Prostate gland (tissue), 2 donors: ENCODE measurements at regions not wholly inside any gene's neighbourhood (a gene's known extent, or its start where the extent isn't known, plus 50 kb on each side); places are given as distances from the start of the nearest gene placed in this dataset.

ENCODE experiments used
- CTCF ChIP-seq, 4 experiments: fragments of 200-600 bp in 2 of 4; fragments of 450-650 bp in 2 of 4; sonication (generic) in 2 of 4; IDR thresholded peaks; 1 replicate in 3 of 4; 2 replicates in 1 of 4; pipeline ENCODE4 v1.5.1; 2016 to 2019; ENCODE audit warnings: antibody characterized with exemption in 4 of 4, mild to moderate bottlenecking in 2 of 4, moderate library complexity in 2 of 4
- POLR2A ChIP-seq: fragments of 450-650 bp; IDR thresholded peaks from one replicate; pipeline ENCODE4 v1.6.1; 2016; ENCODE audit warnings: antibody characterized with exemption, mild to moderate bottlenecking
- POLR2AphosphoS5 ChIP-seq: sonication (generic); formaldehyde crosslinking; IDR thresholded peaks from one replicate; pipeline ENCODE4 v1.6.1; 2017; ENCODE audit warnings: antibody characterized with exemption

GRCh38 chr1:195872376-195872775, 735.9 kb downstream of the KCNT2 start:
- no peak for TF ChIP-seq CTCF (IDR thresholded peaks at IDR 0.05)
- no peak for TF ChIP-seq POLR2A
- TF ChIP-seq POLR2AphosphoS5: no peak
